BE2C (cell line): ENCODE measurements at regions not wholly inside any gene's neighbourhood (a gene's known extent, or its start where the extent isn't known, plus 50 kb on each side); places are given as distances from the start of the nearest gene placed in this dataset.
A peak's percentile ranks its signal among the peaks of the same experiment; 100 is the strongest.
"Not testable (repeated sequence)": the region's sequence is repeated elsewhere in the genome, so short reads cannot be mapped to it uniquely, and the experiment has no call there.

Experiments
- DNase-seq: peaks from one replicate; pipeline ENCODE4 v3.0.0-alpha.2; 2020
- H3K27me3 ChIP-seq: fragments of 250-450 bp; sonication (Bioruptor Pico); 2 replicates; pipeline ENCODE4 v1.5.1; 2020; ENCODE audit warnings: mild to moderate bottlenecking
- H3K36me3 ChIP-seq: fragments of 250-450 bp; sonication (Bioruptor Pico); 2 replicates; pipeline ENCODE4 v1.5.1; 2020; ENCODE audit warnings: mild to moderate bottlenecking
- H3K4me1 ChIP-seq: fragments of 250-450 bp; sonication (Bioruptor Pico); 2 replicates; pipeline ENCODE4 v1.5.1; 2020
- H3K4me3 ChIP-seq: 2 replicates; pipeline ENCODE4 v1.5.1; 2011; ENCODE audit warnings: low read depth, low read length
- H3K9me3 ChIP-seq: fragments of 250-450 bp; sonication (Bioruptor Pico); 2 replicates; pipeline ENCODE4 v1.5.1; 2020
- CTCF ChIP-seq: IDR thresholded peaks from 2 replicates; pipeline ENCODE4 v1.5.1; 2012; ENCODE audit warnings: mild to moderate bottlenecking, low read depth, low read length

GRCh38 chr7:85285527-85285926, 98.7 kb upstream of the SEMA3D start:
- Histone ChIP-seq H3K4me1 (peaks cover 12% of the 10 kb centered on the region), H3K27me3 (no peaks in the 10 kb centered on the region), H3K4me3 (no peak overlapping the region), H3K9me3 (no peaks in the 10 kb centered on the region), H3K36me3 (no peaks in the 10 kb centered on the region)
- DNase-seq, result no peak
- no peak for TF ChIP-seq CTCF

DNA sequence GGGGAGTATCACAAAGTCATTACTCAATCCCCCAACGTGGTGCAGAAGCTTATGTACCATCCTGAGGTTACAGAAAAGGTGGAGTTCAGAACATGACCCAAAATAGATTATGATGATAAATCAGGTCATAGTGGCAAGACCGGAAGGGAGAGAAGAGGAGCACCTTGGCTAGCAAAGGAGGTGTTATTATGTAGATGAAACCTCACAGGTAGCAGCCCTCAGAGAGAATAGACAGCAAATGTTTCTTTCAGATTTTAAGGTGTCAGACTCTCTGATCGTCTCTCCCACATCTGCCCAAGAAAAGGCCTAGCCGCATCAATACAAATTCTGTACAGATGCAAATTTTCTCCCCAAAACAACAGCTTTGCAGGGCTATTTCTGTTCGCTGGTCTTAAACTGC, 88.3 kb upstream of the SEMA3D start:
- no peak for TF ChIP-seq CTCF
- DNase-seq, result no peak
- H3K4me3 ChIP-seq, result no peak overlapping the region

GRCh38 chr7:85274454-85274853, 87.6 kb upstream of the SEMA3D start:
- Histone ChIP-seq H3K4me1 (peaks cover 16% of the 10 kb centered on the region), H3K4me3 (no peak overlapping the region), H3K9me3 (no peaks in the 10 kb centered on the region), H3K27me3 (no peaks in the 10 kb centered on the region), H3K36me3 (no peaks in the 10 kb centered on the region)
- no peak for TF ChIP-seq CTCF
- peak; percentile 19 for DNase-seq

More for the DNA sequence above, 88.3 kb upstream of the SEMA3D start:
- H3K4me1 ChIP-seq, result peaks cover 16% of the 10 kb centered on the region
- H3K9me3 ChIP-seq, result no peaks in the 10 kb centered on the region
- H3K36me3 ChIP-seq, result no peaks in the 10 kb centered on the region
- H3K27me3 ChIP-seq, result no peaks in the 10 kb centered on the region

DNA sequence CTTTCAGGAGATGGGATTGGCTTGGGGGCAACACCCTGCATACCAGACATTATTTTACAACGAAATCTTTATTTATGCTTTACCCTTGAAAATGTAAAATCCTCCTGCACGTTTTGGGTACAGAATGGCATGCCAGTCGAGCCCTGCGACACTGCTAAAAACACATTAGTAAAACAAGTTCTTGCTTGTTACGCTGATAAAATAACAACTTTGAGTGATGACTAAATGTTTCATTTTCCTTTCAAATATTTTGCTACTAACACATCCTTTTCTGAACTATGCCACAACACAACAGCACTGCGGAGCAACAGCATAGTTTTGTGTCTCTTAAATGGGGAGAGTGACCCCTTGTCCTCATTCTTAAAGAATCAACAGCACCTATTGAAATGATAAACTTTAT, 76.0 kb upstream of the SEMA3D start:
- Histone ChIP-seq H3K36me3 (no peaks in the 10 kb centered on the region), H3K4me1 (no peaks in the 10 kb centered on the region), H3K27me3 (no peaks in the 10 kb centered on the region), H3K9me3 (no peaks in the 10 kb centered on the region), H3K4me3 (no peak overlapping the region)
- no peak for DNase-seq
- no peak for TF ChIP-seq CTCF

DNA sequence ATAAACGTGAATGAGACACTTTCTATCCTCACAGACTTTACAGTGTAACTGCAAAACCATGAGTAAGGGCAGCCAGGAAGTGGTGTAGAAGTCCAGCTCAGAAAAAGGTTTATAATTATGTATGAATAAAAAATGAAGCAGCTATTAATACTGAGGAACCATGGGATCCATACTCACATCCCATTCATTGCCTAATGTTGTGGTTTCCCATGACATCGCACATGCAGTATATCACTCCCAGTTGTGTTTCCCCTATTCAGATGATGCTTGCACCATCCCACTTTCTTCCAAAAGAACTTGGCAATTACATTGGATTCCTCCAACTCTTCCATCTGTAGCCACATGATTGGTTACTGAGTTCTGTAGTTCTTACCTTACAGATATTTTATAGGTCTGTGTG, 74.5 kb upstream of the SEMA3D start:
- no peaks in the 10 kb centered on the region for H3K27me3 ChIP-seq
- DNase-seq, result no peak
- no peak for TF ChIP-seq CTCF

DNA sequence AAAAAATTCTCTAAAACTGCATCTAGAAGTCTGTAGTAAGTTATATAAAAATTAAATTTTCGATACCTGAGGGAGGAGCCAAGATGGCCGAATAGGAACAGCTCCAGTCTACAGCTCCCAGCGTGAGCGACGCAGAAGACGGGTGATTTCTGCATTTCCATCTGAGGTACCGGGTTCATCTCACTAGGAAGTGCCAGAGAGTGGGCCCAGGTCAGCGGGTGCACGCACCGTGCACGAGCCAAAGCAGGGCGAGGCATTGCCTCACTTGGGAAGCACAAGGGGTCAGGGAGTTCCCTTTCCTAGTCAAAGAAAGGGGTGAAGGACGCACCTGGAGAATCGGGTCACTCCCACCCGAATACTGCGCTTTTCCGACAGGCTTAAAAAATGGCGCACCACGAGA, 62.9 kb upstream of the SEMA3D start:
- not testable (repeated sequence) for DNase-seq, H3K27me3 ChIP-seq, H3K4me1 ChIP-seq, H3K36me3 ChIP-seq, H3K9me3 ChIP-seq, H3K4me3 ChIP-seq

More for the DNA sequence above, 74.5 kb upstream of the SEMA3D start:
- Histone ChIP-seq H3K9me3 (no peaks in the 10 kb centered on the region), H3K36me3 (no peaks in the 10 kb centered on the region), H3K4me3 (no peak overlapping the region), H3K4me1 (no peaks in the 10 kb centered on the region)

DNA sequence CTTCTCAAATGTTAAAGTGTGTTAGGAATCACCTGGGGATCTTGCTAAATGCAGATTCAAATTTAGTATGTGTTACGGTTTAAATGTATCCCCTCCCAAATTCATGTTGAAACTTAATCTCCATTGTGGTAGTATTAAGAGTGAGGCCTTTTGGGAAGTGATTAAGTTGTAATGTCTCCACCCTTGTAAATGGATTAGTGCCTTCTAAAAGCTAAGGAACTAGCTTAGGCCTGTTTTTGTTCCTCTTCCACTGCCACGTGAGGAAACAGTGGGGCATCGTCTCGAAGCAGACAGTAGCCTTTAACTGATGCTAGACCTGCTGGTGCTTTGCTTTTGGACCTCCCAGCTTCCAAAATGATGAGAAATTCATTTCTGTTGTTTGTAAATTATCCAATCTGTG, 52.3 kb upstream of the SEMA3D start:
- Histone ChIP-seq H3K9me3 (no peaks in the 10 kb centered on the region), H3K36me3 (no peaks in the 10 kb centered on the region), H3K4me3 (no peak overlapping the region), H3K27me3 (no peaks in the 10 kb centered on the region), H3K4me1 (no peaks in the 10 kb centered on the region)
- DNase-seq, result no peak
- TF ChIP-seq CTCF, result no peak
